ENCODE measurements at regions not wholly inside any gene's neighbourhood (a gene's known extent, or its start where the extent isn't known, plus 50 kb on each side); places are given as distances from the start of the nearest gene placed in this dataset.

DNA sequence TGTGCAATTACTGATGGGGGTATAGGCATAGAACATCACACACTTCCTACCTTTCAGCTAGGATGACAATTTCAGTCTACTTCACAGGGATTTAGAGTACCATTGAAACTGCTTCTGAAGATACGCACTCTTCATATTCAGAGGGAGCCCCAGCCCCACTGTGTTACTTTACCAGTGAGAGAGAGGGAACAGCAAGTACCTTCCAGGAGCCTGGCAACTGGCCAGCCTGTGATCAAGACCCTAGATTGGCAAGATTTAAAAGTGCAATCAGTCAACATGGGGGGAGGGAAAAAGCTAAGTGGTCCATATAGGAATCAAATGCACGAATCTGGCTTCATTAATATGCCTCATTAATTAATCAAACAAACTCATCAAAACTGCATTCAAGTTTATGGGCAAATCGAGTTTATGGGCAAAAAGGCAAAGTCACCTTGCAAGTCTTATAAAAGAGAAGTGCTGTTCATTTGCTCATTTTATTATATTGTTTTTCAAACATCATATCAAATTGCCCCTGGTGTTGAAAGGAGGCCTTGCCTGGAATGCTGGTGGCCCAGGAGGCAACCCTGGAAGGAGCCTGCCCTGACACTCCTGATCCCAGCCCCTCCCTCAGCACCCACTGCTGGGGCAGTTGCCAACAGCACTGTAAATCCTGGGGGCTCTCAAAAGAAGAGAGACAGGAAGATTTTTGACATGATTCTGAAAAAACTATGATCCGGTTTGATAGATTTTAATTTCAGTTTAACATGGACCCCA is 184.9 kb upstream of the DPT start:
- in situ Hi-C loops (cut with HindIII; ENCODE audit: low sequenced_read_pairs) = no loop called here
- TF ChIP-seq CTCF (IDR thresholded peaks at IDR 0.05; ENCODE audit: low read depth, low read length) = no peak
- no peak for DNase-seq (ENCODE audit: low read depth, low spot score)
- no peak overlapping the region for H3K4me3 ChIP-seq (ENCODE audit: low read depth, low read length)

DNA sequence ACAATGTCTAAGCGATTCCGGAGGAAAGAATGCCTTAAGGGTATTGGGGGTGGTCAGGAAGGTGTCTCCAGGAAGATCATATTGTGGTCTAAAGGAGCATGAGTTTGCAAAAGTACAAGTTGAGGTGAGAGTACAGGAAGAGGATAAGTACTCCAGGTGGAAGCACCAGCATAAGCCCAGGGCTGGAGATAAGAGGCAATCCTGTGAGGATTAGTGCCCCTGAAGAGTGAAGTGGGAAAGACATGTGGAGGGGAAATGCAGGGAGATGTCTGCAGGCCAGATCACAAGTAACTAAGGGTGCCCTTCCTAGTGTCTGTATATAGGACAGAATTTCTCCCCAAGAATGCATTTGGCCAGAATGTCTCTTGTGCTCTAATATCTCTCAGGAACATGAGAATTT is 188.3 kb upstream of the DPT start:
- H3K4me3 ChIP-seq (ENCODE audit: low read depth, low read length) = no peak overlapping the region
- DNase-seq (ENCODE audit: low read depth, low spot score) = no peak
- no peak for TF ChIP-seq CTCF (IDR thresholded peaks at IDR 0.05; ENCODE audit: low read depth, low read length)
- in situ Hi-C loops (cut with HindIII; ENCODE audit: low sequenced_read_pairs) = no loop called here

- DNase-seq (ENCODE audit: low read depth, low spot score) = no peak
- in situ Hi-C loops (cut with HindIII; ENCODE audit: low sequenced_read_pairs) = no loop called here
- no peak for TF ChIP-seq CTCF (IDR thresholded peaks at IDR 0.05; ENCODE audit: low read depth, low read length)
- no peak overlapping the region for H3K4me3 ChIP-seq (ENCODE audit: low read depth, low read length)
Observed at GRCh38 chr1:168917796-168918195, 188.7 kb upstream of the ATP1B1 start.

GRCh38 chr1:168918860-168919741 is 187.4 kb upstream of the ATP1B1 start:
- peak; percentile 3 for DNase-seq (ENCODE audit: low read depth, low spot score)
- TF ChIP-seq CTCF (IDR thresholded peaks at IDR 0.05; ENCODE audit: low read depth, low read length) = no peak
- H3K4me3 ChIP-seq (ENCODE audit: low read depth, low read length) = no peak overlapping the region
- in situ Hi-C loops (cut with HindIII; ENCODE audit: low sequenced_read_pairs) = no loop called here

GRCh38 chr1:168920456-168921094 is 185.9 kb upstream of the ATP1B1 start:
- DNase-seq (ENCODE audit: low read depth, low spot score) = no peak
- H3K4me3 ChIP-seq (ENCODE audit: low read depth, low read length) = no peak overlapping the region
- TF ChIP-seq CTCF (IDR thresholded peaks at IDR 0.05; ENCODE audit: low read depth, low read length) = no peak
- in situ Hi-C loops (cut with HindIII; ENCODE audit: low sequenced_read_pairs) = no loop called here

DNA sequence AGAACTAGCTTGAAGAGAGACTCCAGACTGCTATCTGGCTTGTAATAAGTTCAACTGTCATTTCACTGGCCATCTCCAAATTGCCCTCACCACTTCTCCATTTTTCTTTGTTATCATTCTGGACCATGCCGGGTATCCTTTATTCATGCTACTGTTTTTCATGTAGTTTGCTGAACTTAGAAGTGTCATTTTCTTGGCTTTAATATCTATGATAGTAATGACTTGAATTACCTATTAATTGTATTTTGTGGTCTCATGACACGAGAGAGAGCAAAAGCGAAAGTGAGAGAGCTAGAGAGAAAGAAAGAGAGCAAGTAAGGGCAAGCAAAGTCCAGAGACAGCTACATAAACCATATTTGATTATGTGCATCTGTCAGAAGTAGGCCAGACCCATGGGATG is 184.9 kb upstream of the ATP1B1 start:
- DNase-seq (ENCODE audit: low read depth, low spot score) = no peak
- H3K4me3 ChIP-seq (ENCODE audit: low read depth, low read length) = no peak overlapping the region
- TF ChIP-seq CTCF (IDR thresholded peaks at IDR 0.05; ENCODE audit: low read depth, low read length) = no peak
- in situ Hi-C loops (cut with HindIII; ENCODE audit: low sequenced_read_pairs) = no loop called here
